Right lobe of liver (tissue), 6 donors: ENCODE measurements at regions not wholly inside any gene's neighbourhood (a gene's known extent, or its start where the extent isn't known, plus 50 kb on each side); places are given as distances from the start of the nearest gene placed in this dataset.
A peak's percentile ranks its signal among the peaks of the same experiment; 100 is the strongest.
"Not testable (repeated sequence)": the region's sequence is repeated elsewhere in the genome, so short reads cannot be mapped to it uniquely, and the experiment has no call there.

Experiments used
- ATAC-seq, 4 donors: fragments of 200-7000 bp; cut with Tn5 transposase; one replicate each; pipeline ENCODE4 v1.9.1; 2020; ENCODE audit warnings: mild to moderate bottlenecking in 4 of 4, moderate library complexity in 4 of 4
- DNase-seq, 3 donors: peaks; one replicate each; pipeline ENCODE4 v3.0.0-alpha.2; 2020
- H3K27ac ChIP-seq, 3 donors: fragments of 200-600 bp; one replicate each; pipeline ENCODE4 v1.8.0; 2022
- H3K27me3 ChIP-seq, 2 donors: fragments of 200-600 bp; one replicate each; pipeline ENCODE4 v1.8.0; 2022
- H3K36me3 ChIP-seq, 4 donors: fragments of 200-600 bp; sonication (generic) in 1 of 4; one replicate each; pipeline versions ENCODE4 v1.5.1 to v1.8.0; 2017 to 2022; ENCODE audit warnings: control low read depth in 1 of 4
- H3K4me1 ChIP-seq, 4 donors: fragments of 200-600 bp; sonication (generic) in 1 of 4; one replicate each; pipeline versions ENCODE4 v1.5.1 to v1.8.0; 2017 to 2022; ENCODE audit warnings: control low read depth in 1 of 4
- H3K4me3 ChIP-seq, 3 donors: fragments of 200-600 bp; one replicate each; pipeline ENCODE4 v1.8.0; 2022
- H3K9me3 ChIP-seq, 4 donors: fragments of 200-600 bp; sonication (generic) in 1 of 4; one replicate each; pipeline versions ENCODE4 v1.5.1 to v1.8.0; 2017 to 2022; ENCODE audit warnings: control low read depth in 1 of 4
- POLR2A ChIP-seq: fragments of 450-650 bp; IDR thresholded peaks from one replicate; pipeline ENCODE4 v1.6.1; 2017; ENCODE audit warnings: antibody characterized with exemption, mild to moderate bottlenecking
- WGBS: methylation state at CpG from one replicate; pipeline ENCODE4 v1.1.6; 2018; ENCODE audit warnings: low coverage, low lambda C conversion rate; ENCODE audit not compliant: insufficient coverage; ENCODE audit errors: missing lambda C conversion rate; 5-methylcytosine and 5-hydroxymethylcytosine counted together
- intact Hi-C, 2 donors: fragments of 100-400 bp; cut with DNase I; formaldehyde crosslinking; loops; one replicate each; pipeline versions ENCODE4 v1.11.2 to v1.14.1; 2022
- TF ChIP-seq, protein P1 (sequence below), 4 donors: fragments of 200-600 bp in 3 of 4; fragments of 450-650 bp in 1 of 4; IDR thresholded peaks; one replicate each; pipeline versions ENCODE4 v1.5.1 to v1.8.0; 2016 to 2022; ENCODE audit warnings: antibody characterized with exemption in 4 of 4, mild to moderate bottlenecking in 2 of 4
- donor health status: DM: no; HTN: yes; CAD: no.
- donor health status: DM: no; HTN: no; CAD: no.
- donor health status: DM: no; HTN: no; CAD: no.
- donor health status: DM: no; HTN: yes; CAD: no.
- donor health status: DM: no; HTN: yes; CAD: no.

DNA sequence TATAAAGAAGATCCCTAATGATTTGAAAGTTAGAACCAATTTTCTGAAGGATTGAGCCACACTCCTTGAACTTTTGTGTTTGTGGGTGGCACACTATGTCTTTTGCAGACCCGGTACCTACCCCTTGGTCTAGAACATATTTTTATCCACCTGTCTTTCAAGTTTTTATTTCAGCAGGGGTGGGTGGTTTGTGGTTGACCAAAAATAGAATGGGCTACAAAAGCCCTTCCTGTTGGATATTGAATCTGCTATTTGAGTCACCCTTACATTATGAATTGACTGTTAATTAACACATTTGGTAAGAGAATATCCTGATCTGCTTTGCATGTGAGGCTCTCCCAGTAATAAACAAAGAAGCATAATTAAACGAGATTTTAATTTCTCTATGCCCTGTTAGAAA, 401.2 kb downstream of the POTEH start:
- H3K27ac ChIP-seq, ATAC-seq, intact Hi-C loops, DNase-seq, H3K4me1 ChIP-seq, H3K36me3 ChIP-seq, H3K4me3 ChIP-seq, H3K9me3 ChIP-seq, H3K27me3 ChIP-seq: not testable (repeated sequence)
- WGBS: 46% methylated on average over 2 of the region's 2 CpGs

DNA sequence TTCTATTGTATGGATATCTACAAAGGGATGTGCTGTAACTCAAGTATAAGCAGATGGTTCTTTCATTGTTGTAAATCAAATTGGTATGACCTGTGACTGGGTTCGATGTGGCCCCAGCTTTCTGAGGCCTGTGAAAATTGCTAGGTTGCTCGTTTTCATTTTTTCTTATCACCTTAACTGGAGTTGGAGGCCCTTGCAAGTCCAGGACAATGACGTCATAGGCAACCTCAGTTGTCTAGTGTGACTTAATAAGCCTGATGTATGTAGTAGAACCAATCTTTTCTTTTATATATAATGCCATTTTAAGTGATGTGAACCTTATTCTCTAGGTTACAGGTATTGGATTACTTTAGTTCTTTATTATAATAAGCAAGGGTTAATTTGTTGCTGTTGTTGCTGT, 415.3 kb downstream of the POTEH start:
- H3K4me3 ChIP-seq, H3K4me1 ChIP-seq, H3K27me3 ChIP-seq, DNase-seq, H3K36me3 ChIP-seq, H3K9me3 ChIP-seq, H3K27ac ChIP-seq, ATAC-seq, intact Hi-C loops: not testable (repeated sequence)
- 20% methylated on average over 3 of the region's 3 CpGs for WGBS

DNA sequence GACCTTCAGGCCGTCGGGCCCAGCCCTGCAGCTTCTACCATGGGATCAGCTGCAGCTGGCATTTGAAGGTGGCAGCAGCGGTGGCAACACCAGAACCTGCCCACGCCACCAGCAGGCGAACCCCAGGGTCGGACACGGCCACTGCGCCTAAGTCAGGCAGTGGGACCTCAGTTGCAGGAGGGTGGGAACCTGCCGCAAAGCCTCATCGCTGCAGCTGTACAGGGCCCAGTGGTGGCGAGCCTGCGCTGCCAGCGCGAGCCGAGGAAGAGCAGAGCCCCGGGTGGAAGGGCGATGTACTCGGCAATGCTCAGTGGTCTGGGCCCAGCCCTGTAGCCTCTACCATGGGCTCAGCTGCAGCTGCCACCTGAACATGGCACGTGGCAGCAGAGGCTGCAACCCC, 441.6 kb downstream of the POTEH start:
- H3K9me3 ChIP-seq, DNase-seq, H3K4me1 ChIP-seq, H3K4me3 ChIP-seq, intact Hi-C loops, H3K27me3 ChIP-seq, H3K27ac ChIP-seq, H3K36me3 ChIP-seq, ATAC-seq: not testable (repeated sequence)
- 60% methylated on average over 1 of the region's 19 CpGs for WGBS

DNA sequence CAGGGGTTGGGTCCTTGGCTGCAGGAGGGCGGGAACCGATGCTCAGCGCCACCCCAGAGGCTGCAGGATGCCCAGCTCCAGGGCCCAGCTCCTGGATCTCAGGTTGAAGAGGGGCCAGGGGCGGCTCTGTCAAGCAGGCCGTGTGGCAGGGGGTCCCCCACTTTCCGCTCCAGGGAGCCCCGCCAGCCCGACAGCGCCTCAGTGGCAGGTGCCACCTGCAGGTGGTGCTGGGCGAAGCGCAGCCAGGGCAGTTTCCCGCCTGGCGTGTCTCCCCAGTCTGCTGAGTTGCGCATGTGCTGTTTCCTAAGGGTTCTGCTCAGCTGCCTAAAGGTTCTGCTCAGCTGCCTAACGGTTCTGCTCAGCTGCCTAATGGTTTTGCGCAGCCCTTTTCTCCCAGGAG, 442.1 kb downstream of the POTEH start:
- intact Hi-C loops: no loop called here
- WGBS: 17% methylated on average over 1 of the region's 16 CpGs

DNA sequence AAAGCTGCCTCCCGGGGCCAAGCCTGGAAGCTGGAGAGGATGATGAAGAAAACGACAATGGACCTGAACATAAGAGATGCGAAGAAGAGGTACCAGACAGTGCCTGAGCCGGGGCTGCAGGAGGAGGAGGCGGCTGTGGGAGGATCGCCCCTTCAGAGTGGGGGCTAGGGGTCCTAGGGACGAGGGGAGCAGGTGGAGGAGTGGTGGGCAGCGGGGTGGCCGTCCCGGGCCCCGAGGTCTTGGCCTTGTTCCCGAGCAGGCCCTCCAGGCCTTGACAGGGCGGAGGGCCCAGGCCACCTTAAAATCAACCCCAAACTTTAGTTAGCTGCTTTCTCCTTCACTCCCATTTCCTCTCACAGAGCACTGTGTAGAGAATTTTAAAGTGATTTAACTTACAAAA, 442.8 kb downstream of the POTEH start:
- 44% methylated on average over 4 of the region's 13 CpGs for WGBS
- H3K4me3 ChIP-seq, H3K9me3 ChIP-seq, ATAC-seq, H3K27ac ChIP-seq, H3K4me1 ChIP-seq, intact Hi-C loops, H3K36me3 ChIP-seq, H3K27me3 ChIP-seq, DNase-seq: not testable (repeated sequence)

More for the DNA sequence above, 442.1 kb downstream of the POTEH start:
- no peaks in the 10 kb centered on the region for H3K9me3 ChIP-seq
- H3K27me3 ChIP-seq: no peaks in the 10 kb centered on the region
- no peaks in the 10 kb centered on the region for H3K36me3 ChIP-seq
- no peak overlapping the region for H3K4me3 ChIP-seq
- no peak for DNase-seq
- no peak for ATAC-seq
- H3K27ac ChIP-seq: no peak overlapping the region
- H3K4me1 ChIP-seq: no peaks in the 10 kb centered on the region
- TF ChIP-seq POLR2A: no peak
- TF ChIP-seq, protein P1, sequence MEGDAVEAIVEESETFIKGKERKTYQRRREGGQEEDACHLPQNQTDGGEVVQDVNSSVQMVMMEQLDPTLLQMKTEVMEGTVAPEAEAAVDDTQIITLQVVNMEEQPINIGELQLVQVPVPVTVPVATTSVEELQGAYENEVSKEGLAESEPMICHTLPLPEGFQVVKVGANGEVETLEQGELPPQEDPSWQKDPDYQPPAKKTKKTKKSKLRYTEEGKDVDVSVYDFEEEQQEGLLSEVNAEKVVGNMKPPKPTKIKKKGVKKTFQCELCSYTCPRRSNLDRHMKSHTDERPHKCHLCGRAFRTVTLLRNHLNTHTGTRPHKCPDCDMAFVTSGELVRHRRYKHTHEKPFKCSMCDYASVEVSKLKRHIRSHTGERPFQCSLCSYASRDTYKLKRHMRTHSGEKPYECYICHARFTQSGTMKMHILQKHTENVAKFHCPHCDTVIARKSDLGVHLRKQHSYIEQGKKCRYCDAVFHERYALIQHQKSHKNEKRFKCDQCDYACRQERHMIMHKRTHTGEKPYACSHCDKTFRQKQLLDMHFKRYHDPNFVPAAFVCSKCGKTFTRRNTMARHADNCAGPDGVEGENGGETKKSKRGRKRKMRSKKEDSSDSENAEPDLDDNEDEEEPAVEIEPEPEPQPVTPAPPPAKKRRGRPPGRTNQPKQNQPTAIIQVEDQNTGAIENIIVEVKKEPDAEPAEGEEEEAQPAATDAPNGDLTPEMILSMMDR (IDR thresholded peaks at IDR 0.05): no peak

DNA sequence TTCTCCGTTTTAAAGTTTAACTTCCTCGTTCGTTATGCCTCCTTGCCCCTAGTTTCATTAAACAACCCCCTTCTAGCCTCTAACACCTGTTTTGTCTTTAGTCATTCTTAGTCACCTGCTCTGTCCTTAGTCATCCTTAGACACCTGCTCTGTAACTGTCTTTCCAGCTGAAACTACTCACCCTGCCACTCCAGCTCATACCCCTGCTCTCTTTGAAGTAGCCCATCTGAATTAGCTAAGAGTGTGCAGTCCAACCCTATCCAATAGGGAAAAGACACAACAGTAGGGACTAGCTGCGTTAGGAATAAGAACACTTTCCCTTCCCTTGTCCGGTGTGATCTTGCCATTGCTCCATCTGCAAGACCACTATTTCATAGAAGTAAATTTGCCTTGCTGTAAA, 446.5 kb downstream of the CCT8L2 start:
- H3K4me3 ChIP-seq, H3K27me3 ChIP-seq, DNase-seq, H3K36me3 ChIP-seq, ATAC-seq, H3K27ac ChIP-seq, H3K4me1 ChIP-seq, intact Hi-C loops, H3K9me3 ChIP-seq: not testable (repeated sequence)
- WGBS: 49% methylated on average over 5 of the region's 5 CpGs

DNA sequence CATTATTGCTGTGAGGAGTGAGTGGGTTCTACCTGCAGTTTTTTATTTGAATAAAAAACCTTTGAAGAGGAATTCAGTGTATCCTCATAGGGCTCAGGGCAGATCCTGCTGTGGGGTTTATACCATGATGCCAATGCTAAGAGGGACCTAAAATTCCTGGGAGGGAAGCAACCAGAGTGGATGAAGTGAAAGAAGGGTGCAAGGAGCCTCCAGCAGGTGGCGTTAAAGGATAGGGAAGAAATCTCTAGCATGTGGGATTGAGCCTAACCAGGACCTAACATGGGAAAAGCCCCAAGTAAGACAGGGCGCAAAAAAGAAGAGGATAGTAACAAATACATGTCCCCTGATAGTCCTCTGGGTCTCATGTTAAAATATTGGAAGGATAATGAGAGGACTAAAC, 445.7 kb downstream of the CCT8L2 start:
- H3K36me3 ChIP-seq, H3K27ac ChIP-seq, H3K27me3 ChIP-seq, H3K9me3 ChIP-seq, H3K4me3 ChIP-seq, intact Hi-C loops, H3K4me1 ChIP-seq, ATAC-seq: not testable (repeated sequence)
- TF ChIP-seq, protein P1 (IDR thresholded peaks at IDR 0.05): peak in 3 of 4 donors; percentile 25 to 46 (median 43)
- peak in 1 of 3 donors; percentile 21 for DNase-seq
- WGBS: 27% methylated on average over 2 of the region's 2 CpGs

DNA sequence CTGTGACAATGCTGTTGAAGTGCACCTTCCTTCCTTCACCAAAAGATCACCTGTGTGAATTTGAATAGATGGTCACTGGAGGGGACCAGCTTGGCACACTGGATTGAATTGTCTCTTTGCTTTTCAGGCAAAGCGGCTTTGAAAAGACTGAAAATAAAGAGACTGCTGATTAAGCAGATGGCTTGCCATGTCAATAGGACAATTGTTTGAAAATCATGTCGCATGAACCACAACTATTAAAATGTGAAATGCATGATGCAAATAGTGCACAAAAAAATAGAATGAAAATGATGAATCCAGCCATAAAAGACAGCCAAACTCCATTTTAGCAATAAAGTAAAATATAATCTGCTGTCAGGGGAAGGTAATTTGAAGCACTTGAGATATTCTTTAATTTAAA, 415.3 kb downstream of the CCT8L2 start:
- not testable (repeated sequence) for H3K27me3 ChIP-seq, H3K27ac ChIP-seq
- WGBS: 53% methylated on average over 2 of the region's 2 CpGs

DNA sequence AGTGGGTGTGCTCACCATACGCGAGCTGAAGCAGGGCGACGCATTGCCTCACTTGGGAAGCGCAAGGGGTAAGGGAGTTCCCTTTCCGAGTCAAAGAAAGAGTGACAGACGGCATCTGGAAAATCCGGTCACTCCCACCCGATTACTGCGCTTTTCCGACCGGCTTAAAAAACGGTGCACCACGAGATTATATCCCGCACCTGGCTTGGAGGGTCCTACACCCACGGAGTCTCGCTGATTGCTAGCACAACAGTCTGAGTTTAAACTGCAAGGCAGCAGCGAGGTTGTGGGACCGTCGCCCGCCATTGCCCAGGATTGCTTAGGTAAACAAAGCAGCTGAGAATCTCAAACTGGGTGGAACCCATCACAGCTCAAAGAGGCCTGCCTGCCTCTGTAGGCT, 408.7 kb downstream of the CCT8L2 start:
- H3K27ac ChIP-seq, H3K36me3 ChIP-seq, H3K9me3 ChIP-seq, H3K4me1 ChIP-seq, ATAC-seq, DNase-seq, H3K27me3 ChIP-seq, H3K4me3 ChIP-seq, intact Hi-C loops: not testable (repeated sequence)
- 93% methylated on average over 4 of the region's 21 CpGs for WGBS

More for the DNA sequence above, 415.3 kb downstream of the CCT8L2 start:
- intact Hi-C loops, H3K36me3 ChIP-seq, H3K4me3 ChIP-seq, ATAC-seq, DNase-seq, H3K9me3 ChIP-seq, H3K4me1 ChIP-seq: not testable (repeated sequence)
